ENCODE measurements at regions not wholly inside any gene's neighbourhood (a gene's known extent, or its start where the extent isn't known, plus 50 kb on each side); places are given as distances from the start of the nearest gene placed in this dataset.
"Not testable (repeated sequence)": the region's sequence is repeated elsewhere in the genome, so short reads cannot be mapped to it uniquely, and the experiment has no call there.

DNA sequence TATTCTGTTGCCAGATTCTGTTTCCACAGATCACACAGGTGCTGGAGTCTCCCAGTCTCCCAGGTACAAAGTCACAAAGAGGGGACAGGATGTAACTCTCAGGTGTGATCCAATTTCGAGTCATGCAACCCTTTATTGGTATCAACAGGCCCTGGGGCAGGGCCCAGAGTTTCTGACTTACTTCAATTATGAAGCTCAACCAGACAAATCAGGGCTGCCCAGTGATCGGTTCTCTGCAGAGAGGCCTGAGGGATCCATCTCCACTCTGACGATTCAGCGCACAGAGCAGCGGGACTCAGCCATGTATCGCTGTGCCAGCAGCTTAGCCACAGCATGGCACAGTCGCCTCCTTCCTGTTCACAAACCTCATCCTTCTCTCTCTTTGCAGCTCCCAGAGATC lies 237.5 kb upstream of the PRSS1 start:
- TF ChIP-seq, protein P1, sequence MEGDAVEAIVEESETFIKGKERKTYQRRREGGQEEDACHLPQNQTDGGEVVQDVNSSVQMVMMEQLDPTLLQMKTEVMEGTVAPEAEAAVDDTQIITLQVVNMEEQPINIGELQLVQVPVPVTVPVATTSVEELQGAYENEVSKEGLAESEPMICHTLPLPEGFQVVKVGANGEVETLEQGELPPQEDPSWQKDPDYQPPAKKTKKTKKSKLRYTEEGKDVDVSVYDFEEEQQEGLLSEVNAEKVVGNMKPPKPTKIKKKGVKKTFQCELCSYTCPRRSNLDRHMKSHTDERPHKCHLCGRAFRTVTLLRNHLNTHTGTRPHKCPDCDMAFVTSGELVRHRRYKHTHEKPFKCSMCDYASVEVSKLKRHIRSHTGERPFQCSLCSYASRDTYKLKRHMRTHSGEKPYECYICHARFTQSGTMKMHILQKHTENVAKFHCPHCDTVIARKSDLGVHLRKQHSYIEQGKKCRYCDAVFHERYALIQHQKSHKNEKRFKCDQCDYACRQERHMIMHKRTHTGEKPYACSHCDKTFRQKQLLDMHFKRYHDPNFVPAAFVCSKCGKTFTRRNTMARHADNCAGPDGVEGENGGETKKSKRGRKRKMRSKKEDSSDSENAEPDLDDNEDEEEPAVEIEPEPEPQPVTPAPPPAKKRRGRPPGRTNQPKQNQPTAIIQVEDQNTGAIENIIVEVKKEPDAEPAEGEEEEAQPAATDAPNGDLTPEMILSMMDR (IDR thresholded peaks at IDR 0.05): no peak
- Histone ChIP-seq H3K27ac (no peak overlapping the region), H3K27me3 (no peaks in the 10 kb centered on the region), H3K36me3 (no peaks in the 10 kb centered on the region), H3K4me1 (no peaks in the 10 kb centered on the region), H3K9me3 (no peaks in the 10 kb centered on the region), H3K4me3 (no peak overlapping the region)
- intact Hi-C loops (cut with DNase I): no loop called here
- DNase-seq (ENCODE audit: low spot score in 2 of 2): no peak

DNA sequence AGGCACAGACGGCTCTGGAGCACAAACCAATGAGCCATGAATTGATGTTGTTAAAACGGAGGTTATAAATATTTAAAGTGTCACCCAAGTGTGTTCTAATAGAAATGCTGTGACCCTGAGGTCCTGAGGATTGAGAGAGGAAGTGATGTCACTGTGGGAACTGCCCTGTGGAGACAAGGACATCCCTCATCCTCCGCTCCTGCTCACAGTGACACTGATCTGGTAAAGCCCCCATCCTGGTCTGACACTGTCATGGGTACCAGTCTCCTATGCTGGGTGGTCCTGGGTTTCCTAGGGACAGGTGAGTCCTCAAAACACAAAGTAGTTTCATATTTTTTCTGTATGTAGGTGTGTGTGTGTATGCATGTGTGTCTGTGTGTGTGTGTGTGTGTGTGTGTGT lies 237.9 kb upstream of the PRSS1 start:
- no peaks in the 10 kb centered on the region for H3K4me1 ChIP-seq
- DNase-seq (ENCODE audit: low spot score in 2 of 2): no peak
- H3K27me3 ChIP-seq: no peaks in the 10 kb centered on the region
- H3K9me3 ChIP-seq: no peaks in the 10 kb centered on the region
- no peak overlapping the region for H3K4me3 ChIP-seq
- TF ChIP-seq, protein P1 (IDR thresholded peaks at IDR 0.05): no peak
- intact Hi-C loops (cut with DNase I): no loop called here
- no peaks in the 10 kb centered on the region for H3K36me3 ChIP-seq
- no peak overlapping the region for H3K27ac ChIP-seq

DNA sequence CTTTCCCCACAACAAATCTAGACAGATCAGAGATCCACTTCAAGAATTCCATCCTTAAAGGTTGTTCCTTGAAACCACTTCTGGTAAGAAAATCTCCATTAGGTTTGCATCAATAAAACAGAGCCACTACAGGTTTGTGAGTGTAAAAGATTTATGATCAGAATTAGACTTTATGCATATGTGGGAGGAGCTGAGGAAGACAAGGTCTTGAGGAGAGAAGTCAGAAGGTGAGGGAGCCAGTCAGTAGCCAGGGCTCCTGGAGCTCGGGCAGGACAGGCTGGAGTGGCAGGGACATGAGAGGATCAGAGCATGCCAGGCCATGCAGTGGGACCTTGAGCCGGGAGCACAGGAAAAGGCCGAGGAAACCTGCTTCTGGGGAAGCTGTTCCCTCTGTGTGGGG lies 240.0 kb upstream of the PRSS1 start:
- H3K27me3 ChIP-seq: not testable (repeated sequence)

DNA sequence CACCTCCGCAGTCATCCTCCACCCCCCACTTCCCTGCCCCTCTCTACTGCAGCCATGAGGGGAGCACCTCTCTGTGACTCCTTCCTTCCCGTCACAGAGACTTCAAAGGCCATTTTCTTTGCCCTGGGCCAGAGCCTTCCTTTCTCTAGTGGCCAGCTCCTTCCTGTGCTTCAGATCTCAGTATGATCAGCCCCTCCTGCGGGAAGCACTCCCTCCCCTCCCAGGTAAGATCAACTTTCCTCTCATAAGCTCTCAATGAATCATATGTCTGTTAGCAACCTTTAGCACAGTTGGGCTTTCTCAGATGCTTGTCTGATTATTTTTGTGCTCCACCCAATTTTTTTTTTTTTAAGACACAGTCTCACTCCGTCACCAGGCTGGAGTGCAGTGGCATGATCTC lies 241.0 kb upstream of the PRSS1 start:
- H3K9me3 ChIP-seq: no peaks in the 10 kb centered on the region
- intact Hi-C loops (cut with DNase I): no loop called here
- no peaks in the 10 kb centered on the region for H3K27me3 ChIP-seq
- TF ChIP-seq, protein P1 (IDR thresholded peaks at IDR 0.05): no peak
- no peaks in the 10 kb centered on the region for H3K4me1 ChIP-seq
- no peak overlapping the region for H3K4me3 ChIP-seq
- no peak overlapping the region for H3K27ac ChIP-seq
- no peaks in the 10 kb centered on the region for H3K36me3 ChIP-seq
- DNase-seq (ENCODE audit: low spot score in 2 of 2): no peak

More for the DNA sequence above, 240.0 kb upstream of the PRSS1 start:
- H3K36me3 ChIP-seq; H3K27ac ChIP-seq; H3K4me1 ChIP-seq; intact Hi-C loops (cut with DNase I); DNase-seq (ENCODE audit: low spot score in 2 of 2); H3K9me3 ChIP-seq; H3K4me3 ChIP-seq: not testable (repeated sequence)

DNA sequence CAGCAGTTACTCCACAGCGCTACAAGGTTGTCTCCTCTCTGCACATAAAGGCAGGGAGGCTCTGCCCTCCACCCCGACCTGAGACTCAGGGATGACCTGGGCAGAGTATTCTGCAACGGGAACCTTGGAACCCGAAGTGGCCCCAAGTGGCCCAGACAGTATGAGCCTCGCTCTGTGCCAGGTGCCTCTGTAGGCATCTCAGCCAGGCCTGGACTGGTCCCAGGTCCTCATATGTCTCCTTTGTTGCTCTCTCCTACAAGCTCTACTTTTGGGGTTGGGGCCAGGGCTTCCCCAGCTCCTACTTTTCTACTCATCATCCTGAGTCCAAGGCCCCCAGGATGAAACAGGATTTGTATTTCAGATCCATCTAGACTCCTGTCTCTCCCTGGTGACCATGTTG lies 241.5 kb upstream of the PRSS1 start:
- intact Hi-C loops (cut with DNase I): no loop called here
- Histone ChIP-seq H3K4me1 (no peaks in the 10 kb centered on the region), H3K36me3 (no peaks in the 10 kb centered on the region), H3K27ac (no peak overlapping the region), H3K27me3 (no peaks in the 10 kb centered on the region), H3K4me3 (no peak overlapping the region), H3K9me3 (no peaks in the 10 kb centered on the region)
- DNase-seq (ENCODE audit: low spot score in 2 of 2): no peak
- TF ChIP-seq, protein P1 (IDR thresholded peaks at IDR 0.05): no peak

DNA sequence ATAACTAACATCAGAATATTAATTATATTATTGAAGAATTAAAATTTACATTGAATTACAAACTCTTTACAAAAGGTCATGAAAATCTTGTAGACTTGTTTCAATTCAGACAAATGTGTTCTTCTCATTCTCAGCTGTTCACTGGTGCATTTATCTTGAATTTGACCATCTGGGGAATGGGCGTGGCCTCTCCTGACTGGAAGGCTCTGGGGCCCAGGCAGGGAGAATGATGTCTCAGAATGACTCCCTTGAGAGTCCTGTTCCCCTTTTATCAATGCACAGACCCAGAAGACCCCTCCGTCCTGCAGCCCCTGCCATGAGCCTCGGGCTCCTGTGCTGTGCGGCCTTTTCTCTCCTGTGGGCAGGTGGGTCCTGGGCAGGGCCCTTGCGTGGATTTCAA lies 242.2 kb upstream of the PRSS1 start:
- H3K27ac ChIP-seq; H3K27me3 ChIP-seq; H3K9me3 ChIP-seq; DNase-seq (ENCODE audit: low spot score in 2 of 2); H3K4me1 ChIP-seq; H3K36me3 ChIP-seq; intact Hi-C loops (cut with DNase I); H3K4me3 ChIP-seq: not testable (repeated sequence)

DNA sequence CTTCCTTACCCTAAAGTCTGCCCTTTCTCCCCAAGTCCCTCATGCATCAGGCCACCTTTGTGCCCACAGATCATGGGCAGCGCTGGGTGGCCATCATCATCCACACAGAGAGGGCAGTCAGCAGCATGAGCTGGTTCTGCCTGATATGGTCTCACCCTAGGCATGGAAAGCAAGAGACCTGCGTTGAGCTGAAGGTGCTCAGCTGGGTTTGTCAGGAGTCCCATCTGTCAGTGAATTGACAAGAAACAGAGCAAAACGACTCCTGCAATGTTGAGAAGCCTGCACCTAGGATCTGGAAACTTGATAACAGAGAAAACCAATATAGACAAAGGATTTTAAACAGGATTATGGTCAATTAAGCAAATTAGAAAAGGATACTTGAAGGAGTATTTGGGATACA lies 242.7 kb upstream of the PRSS1 start:
- Histone ChIP-seq H3K4me1 (no peaks in the 10 kb centered on the region), H3K27me3 (no peaks in the 10 kb centered on the region), H3K4me3 (no peak overlapping the region), H3K27ac (no peak overlapping the region), H3K36me3 (no peaks in the 10 kb centered on the region), H3K9me3 (no peaks in the 10 kb centered on the region)
- intact Hi-C loops (cut with DNase I): no loop called here
- TF ChIP-seq, protein P1 (IDR thresholded peaks at IDR 0.05): no peak
- no peak for DNase-seq (ENCODE audit: low spot score in 2 of 2)

DNA sequence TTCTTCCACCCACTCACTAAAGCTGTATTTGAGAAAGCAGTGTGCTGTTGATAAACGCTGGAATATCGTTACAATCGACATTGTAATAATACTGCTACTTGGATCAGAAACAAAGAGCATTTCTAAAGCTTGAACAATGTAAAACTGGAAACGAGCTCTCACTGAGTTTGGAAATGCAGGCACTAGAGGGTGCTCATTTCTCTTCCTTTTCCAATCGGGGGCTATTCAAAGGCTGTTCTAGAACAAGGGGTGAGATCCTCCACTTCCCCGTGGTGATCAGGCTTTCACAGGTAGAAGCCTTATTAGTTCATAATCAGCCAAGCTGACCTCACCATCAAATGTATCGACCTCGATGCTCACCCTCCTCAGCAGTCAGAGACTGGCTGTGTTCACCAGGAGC lies 245.3 kb upstream of the PRSS1 start:
- H3K36me3 ChIP-seq; intact Hi-C loops (cut with DNase I); H3K27me3 ChIP-seq; H3K9me3 ChIP-seq; H3K4me3 ChIP-seq; H3K4me1 ChIP-seq; DNase-seq (ENCODE audit: low spot score in 2 of 2); H3K27ac ChIP-seq: not testable (repeated sequence)

Data from ascending aorta (tissue), 2 donors.